ENCODE measurements at regions not wholly inside any gene's neighbourhood (a gene's known extent, or its start where the extent isn't known, plus 50 kb on each side); places are given as distances from the start of the nearest gene placed in this dataset.

- no peak for DNase-seq
- Histone ChIP-seq H3K36me3 (replicated peaks; ENCODE audit: control insufficient read depth, insufficient read depth, low read length) (no peaks in the 10 kb centered on the region), H3K27me3 (ENCODE audit: control insufficient read depth, insufficient read depth, low read length) (no peaks in the 10 kb centered on the region)
These were observed 397.3 kb downstream of the SHANK2 start for GRCh38 chr11:70854901-70855556.

GRCh38 chr11:70857894-70858293 lies 394.5 kb downstream of the SHANK2 start:
- DNase-seq: no peak
- no peaks in the 10 kb centered on the region for H3K27me3 ChIP-seq (ENCODE audit: control insufficient read depth, insufficient read depth, low read length)
- H3K36me3 ChIP-seq (replicated peaks; ENCODE audit: control insufficient read depth, insufficient read depth, low read length): no peaks in the 10 kb centered on the region
- H3K4me3 ChIP-seq (ENCODE audit: insufficient read depth, low read depth, low read length): no peak overlapping the region

More at GRCh38 chr11:70854901-70855556, 397.3 kb downstream of the SHANK2 start:
- no peak overlapping the region for H3K4me3 ChIP-seq (ENCODE audit: insufficient read depth, low read depth, low read length)

GRCh38 chr11:70859180-70859579 lies 393.2 kb downstream of the SHANK2 start:
- no peaks in the 10 kb centered on the region for H3K27me3 ChIP-seq (ENCODE audit: control insufficient read depth, insufficient read depth, low read length)
- no peak for DNase-seq
- no peaks in the 10 kb centered on the region for H3K36me3 ChIP-seq (replicated peaks; ENCODE audit: control insufficient read depth, insufficient read depth, low read length)
- no peak overlapping the region for H3K4me3 ChIP-seq (ENCODE audit: insufficient read depth, low read depth, low read length)

GRCh38 chr11:70860888-70861287 lies 391.5 kb downstream of the SHANK2 start:
- Histone ChIP-seq H3K4me3 (ENCODE audit: insufficient read depth, low read depth, low read length) (no peak overlapping the region), H3K36me3 (replicated peaks; ENCODE audit: control insufficient read depth, insufficient read depth, low read length) (no peaks in the 10 kb centered on the region), H3K27me3 (ENCODE audit: control insufficient read depth, insufficient read depth, low read length) (no peaks in the 10 kb centered on the region)
- DNase-seq: peak; percentile 78

- no peaks in the 10 kb centered on the region for H3K36me3 ChIP-seq (replicated peaks; ENCODE audit: control insufficient read depth, insufficient read depth, low read length)
- no peak for DNase-seq
- no peak overlapping the region for H3K4me3 ChIP-seq (ENCODE audit: insufficient read depth, low read depth, low read length)
- H3K27me3 ChIP-seq (ENCODE audit: control insufficient read depth, insufficient read depth, low read length): no peaks in the 10 kb centered on the region
These were observed 390.8 kb downstream of the SHANK2 start for GRCh38 chr11:70861559-70861958.

- Histone ChIP-seq H3K27me3 (ENCODE audit: control insufficient read depth, insufficient read depth, low read length) (no peaks in the 10 kb centered on the region), H3K4me3 (ENCODE audit: insufficient read depth, low read depth, low read length) (no peak overlapping the region), H3K36me3 (replicated peaks; ENCODE audit: control insufficient read depth, insufficient read depth, low read length) (no peaks in the 10 kb centered on the region)
- no peak for DNase-seq
These were observed 390.3 kb downstream of the SHANK2 start for GRCh38 chr11:70862093-70862492.

- no peak for DNase-seq
- Histone ChIP-seq H3K4me3 (ENCODE audit: insufficient read depth, low read depth, low read length) (no peak overlapping the region), H3K36me3 (replicated peaks; ENCODE audit: control insufficient read depth, insufficient read depth, low read length) (no peaks in the 10 kb centered on the region), H3K27me3 (ENCODE audit: control insufficient read depth, insufficient read depth, low read length) (no peaks in the 10 kb centered on the region)
These were observed 389.2 kb downstream of the SHANK2 start for GRCh38 chr11:70863186-70863585.

- H3K4me3 ChIP-seq (ENCODE audit: insufficient read depth, low read depth, low read length): no peak overlapping the region
- H3K27me3 ChIP-seq (ENCODE audit: control insufficient read depth, insufficient read depth, low read length): no peaks in the 10 kb centered on the region
- H3K36me3 ChIP-seq (replicated peaks; ENCODE audit: control insufficient read depth, insufficient read depth, low read length): no peaks in the 10 kb centered on the region
- no peak for DNase-seq
These were observed 388.4 kb downstream of the SHANK2 start for GRCh38 chr11:70863993-70864392.

- DNase-seq: no peak
- no peaks in the 10 kb centered on the region for H3K36me3 ChIP-seq (replicated peaks; ENCODE audit: control insufficient read depth, insufficient read depth, low read length)
- no peak overlapping the region for H3K4me3 ChIP-seq (ENCODE audit: insufficient read depth, low read depth, low read length)
- no peaks in the 10 kb centered on the region for H3K27me3 ChIP-seq (ENCODE audit: control insufficient read depth, insufficient read depth, low read length)
These were observed 387.0 kb downstream of the SHANK2 start for GRCh38 chr11:70865356-70865755.

GRCh38 chr11:70866834-70867233 lies 385.5 kb downstream of the SHANK2 start:
- Histone ChIP-seq H3K4me3 (ENCODE audit: insufficient read depth, low read depth, low read length) (no peak overlapping the region), H3K36me3 (replicated peaks; ENCODE audit: control insufficient read depth, insufficient read depth, low read length) (no peaks in the 10 kb centered on the region), H3K27me3 (ENCODE audit: control insufficient read depth, insufficient read depth, low read length) (no peaks in the 10 kb centered on the region)
- no peak for DNase-seq

GRCh38 chr11:70867281-70868047 lies 384.9 kb downstream of the SHANK2 start:
- DNase-seq: no peak
- Histone ChIP-seq H3K36me3 (replicated peaks; ENCODE audit: control insufficient read depth, insufficient read depth, low read length) (no peaks in the 10 kb centered on the region), H3K27me3 (ENCODE audit: control insufficient read depth, insufficient read depth, low read length) (no peaks in the 10 kb centered on the region), H3K4me3 (ENCODE audit: insufficient read depth, low read depth, low read length) (no peak overlapping the region)

- no peak for DNase-seq
- no peak overlapping the region for H3K4me3 ChIP-seq (ENCODE audit: insufficient read depth, low read depth, low read length)
- no peaks in the 10 kb centered on the region for H3K27me3 ChIP-seq (ENCODE audit: control insufficient read depth, insufficient read depth, low read length)
- no peaks in the 10 kb centered on the region for H3K36me3 ChIP-seq (replicated peaks; ENCODE audit: control insufficient read depth, insufficient read depth, low read length)
These were observed 384.0 kb downstream of the SHANK2 start for GRCh38 chr11:70868341-70868885.

- no peak for DNase-seq
- Histone ChIP-seq H3K4me3 (ENCODE audit: insufficient read depth, low read depth, low read length) (no peak overlapping the region), H3K36me3 (replicated peaks; ENCODE audit: control insufficient read depth, insufficient read depth, low read length) (no peaks in the 10 kb centered on the region), H3K27me3 (ENCODE audit: control insufficient read depth, insufficient read depth, low read length) (no peaks in the 10 kb centered on the region)
These were observed 383.3 kb downstream of the SHANK2 start for GRCh38 chr11:70869054-70869453.

GRCh38 chr11:70871881-70872280 lies 380.5 kb downstream of the SHANK2 start:
- no peak overlapping the region for H3K4me3 ChIP-seq (ENCODE audit: insufficient read depth, low read depth, low read length)

GRCh38 chr11:70872299-70872698 lies 380.1 kb downstream of the SHANK2 start:
- H3K27me3 ChIP-seq (ENCODE audit: control insufficient read depth, insufficient read depth, low read length): no peaks in the 10 kb centered on the region
- no peak for DNase-seq
- no peaks in the 10 kb centered on the region for H3K36me3 ChIP-seq (replicated peaks; ENCODE audit: control insufficient read depth, insufficient read depth, low read length)
- no peak overlapping the region for H3K4me3 ChIP-seq (ENCODE audit: insufficient read depth, low read depth, low read length)

More at GRCh38 chr11:70871881-70872280, 380.5 kb downstream of the SHANK2 start:
- DNase-seq: no peak
- Histone ChIP-seq H3K27me3 (ENCODE audit: control insufficient read depth, insufficient read depth, low read length) (no peaks in the 10 kb centered on the region), H3K36me3 (replicated peaks; ENCODE audit: control insufficient read depth, insufficient read depth, low read length) (no peaks in the 10 kb centered on the region)

All from H7 (cell line).